Body of pancreas (tissue), 4 donors: ENCODE measurements at regions not wholly inside any gene's neighbourhood (a gene's known extent, or its start where the extent isn't known, plus 50 kb on each side); places are given as distances from the start of the nearest gene placed in this dataset.
"Not testable (repeated sequence)": the region's sequence is repeated elsewhere in the genome, so short reads cannot be mapped to it uniquely, and the experiment has no call there.

Source experiments
- CTCF ChIP-seq, 7 experiments: fragments of 450-650 bp in 4 of 7; fragments of 200-600 bp in 3 of 7; sonication (generic) in 3 of 7; IDR thresholded peaks; one replicate each; pipeline ENCODE4 v1.5.1; 2016 to 2019; ENCODE audit warnings: antibody characterized with exemption in 7 of 7
- POLR2A ChIP-seq, 3 donors: fragments of 450-650 bp; IDR thresholded peaks; one replicate each; pipeline ENCODE4 v1.6.1; 2016; ENCODE audit warnings: antibody characterized with exemption in 3 of 3, mild to moderate bottlenecking in 2 of 3

- TF ChIP-seq CTCF, POLR2A (IDR thresholded peaks at IDR 0.05): not testable (repeated sequence)
These were observed 121.4 kb upstream of the TNRC6C start for GRCh38 chr17:77837072-77837471.
